ENCODE measurements at regions not wholly inside any gene's neighbourhood (a gene's known extent, or its start where the extent isn't known, plus 50 kb on each side); places are given as distances from the start of the nearest gene placed in this dataset.
A peak's percentile ranks its signal among the peaks of the same experiment; 100 is the strongest.

DNA sequence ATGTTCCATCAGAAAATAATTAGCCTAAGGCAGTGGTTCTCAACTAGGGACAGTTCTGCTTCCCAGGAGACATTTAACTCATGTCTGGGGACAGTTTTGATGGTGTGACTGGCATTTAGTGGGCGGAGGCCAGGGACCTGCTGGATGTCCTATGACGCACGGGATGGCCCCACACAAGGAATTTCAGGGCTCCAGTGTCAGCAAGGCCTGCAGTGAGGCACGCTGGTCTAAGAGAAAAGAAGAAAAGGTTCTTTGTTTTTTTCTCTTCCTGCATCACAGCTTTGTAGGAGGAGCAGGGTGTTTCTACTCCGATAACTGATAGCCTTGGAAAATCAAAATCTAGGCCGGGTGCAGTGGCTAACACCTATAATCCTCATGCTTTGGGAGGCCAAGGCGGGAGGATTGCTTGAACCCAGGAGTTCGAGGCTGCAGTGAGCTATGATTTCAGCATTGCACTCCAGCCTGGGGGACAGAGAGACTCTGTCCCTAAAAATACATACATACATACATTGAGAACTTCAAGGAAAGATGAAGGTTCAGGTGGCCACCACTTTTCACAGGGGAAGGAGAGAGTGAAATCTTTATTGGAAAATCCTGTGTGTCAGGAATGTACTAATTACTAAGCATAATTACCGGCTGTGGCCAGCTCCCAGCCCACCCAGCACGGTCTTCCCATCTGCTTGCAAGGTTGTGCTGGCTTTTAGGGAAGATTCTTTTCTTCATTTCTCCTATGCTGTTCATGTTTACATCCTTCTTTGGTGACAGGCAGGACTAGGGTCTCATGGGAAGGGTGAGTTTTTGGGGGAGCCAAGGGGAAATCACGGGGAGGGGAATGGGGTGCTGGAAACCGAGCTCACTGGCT is 150.4 kb downstream of the ACTR3B start (continued):
- TF ChIP-seq HDAC2 (CRISPR knock-in tag; IDR thresholded peaks at IDR 0.05) (0 out of 2 replicates have a peak, but pooled peaks have one; percentile 45), ZFY (CRISPR knock-in tag; IDR thresholded peaks at IDR 0.05) (peak; percentile 23; the same call in 1 of the 2 replicates), HNRNPH1 (optimal IDR thresholded peaks at IDR 0.05; ENCODE audit: low read depth, low read length) (no peak), HNRNPLL (IDR thresholded peaks at IDR 0.05; ENCODE audit: low read depth, low read length, poor library complexity, severe bottlenecking) (no peak), KDM2A (CRISPR knock-in tag; IDR thresholded peaks at IDR 0.05; ENCODE audit: borderline replicate concordance, low read depth) (no peak), ZNF274 (CRISPR knock-in tag; IDR thresholded peaks at IDR 0.05) (no peak), POLR2G (IDR thresholded peaks at IDR 0.05; ENCODE audit: low read depth, low read length) (no peak), TBL1XR1 (IDR thresholded peaks at IDR 0.05; ENCODE audit: borderline replicate concordance, low read length, partially characterized antibody) (no peak), PPARG (CRISPR knock-in tag; conservative IDR thresholded peaks at IDR 0.05) (no peak), ZKSCAN8 (CRISPR knock-in tag; IDR thresholded peaks at IDR 0.05; ENCODE audit: borderline replicate concordance) (no peak), ZFX (CRISPR knock-in tag; IDR thresholded peaks at IDR 0.05; ENCODE audit: low read depth) (peak; percentile 47; the same call in 1 of the 2 replicates), ZNF33A (CRISPR knock-in tag; IDR thresholded peaks at IDR 0.05; ENCODE audit: borderline replicate concordance) (no peak)
- TF ChIP-seq, protein P1, sequence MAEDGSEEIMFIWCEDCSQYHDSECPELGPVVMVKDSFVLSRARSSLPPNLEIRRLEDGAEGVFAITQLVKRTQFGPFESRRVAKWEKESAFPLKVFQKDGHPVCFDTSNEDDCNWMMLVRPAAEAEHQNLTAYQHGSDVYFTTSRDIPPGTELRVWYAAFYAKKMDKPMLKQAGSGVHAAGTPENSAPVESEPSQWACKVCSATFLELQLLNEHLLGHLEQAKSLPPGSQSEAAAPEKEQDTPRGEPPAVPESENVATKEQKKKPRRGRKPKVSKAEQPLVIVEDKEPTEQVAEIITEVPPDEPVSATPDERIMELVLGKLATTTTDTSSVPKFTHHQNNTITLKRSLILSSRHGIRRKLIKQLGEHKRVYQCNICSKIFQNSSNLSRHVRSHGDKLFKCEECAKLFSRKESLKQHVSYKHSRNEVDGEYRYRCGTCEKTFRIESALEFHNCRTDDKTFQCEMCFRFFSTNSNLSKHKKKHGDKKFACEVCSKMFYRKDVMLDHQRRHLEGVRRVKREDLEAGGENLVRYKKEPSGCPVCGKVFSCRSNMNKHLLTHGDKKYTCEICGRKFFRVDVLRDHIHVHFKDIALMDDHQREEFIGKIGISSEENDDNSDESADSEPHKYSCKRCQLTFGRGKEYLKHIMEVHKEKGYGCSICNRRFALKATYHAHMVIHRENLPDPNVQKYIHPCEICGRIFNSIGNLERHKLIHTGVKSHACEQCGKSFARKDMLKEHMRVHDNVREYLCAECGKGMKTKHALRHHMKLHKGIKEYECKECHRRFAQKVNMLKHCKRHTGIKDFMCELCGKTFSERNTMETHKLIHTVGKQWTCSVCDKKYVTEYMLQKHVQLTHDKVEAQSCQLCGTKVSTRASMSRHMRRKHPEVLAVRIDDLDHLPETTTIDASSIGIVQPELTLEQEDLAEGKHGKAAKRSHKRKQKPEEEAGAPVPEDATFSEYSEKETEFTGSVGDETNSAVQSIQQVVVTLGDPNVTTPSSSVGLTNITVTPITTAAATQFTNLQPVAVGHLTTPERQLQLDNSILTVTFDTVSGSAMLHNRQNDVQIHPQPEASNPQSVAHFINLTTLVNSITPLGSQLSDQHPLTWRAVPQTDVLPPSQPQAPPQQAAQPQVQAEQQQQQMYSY (CRISPR knock-in tag; IDR thresholded peaks at IDR 0.05), result no peak
- TF ChIP-seq, protein P2, sequence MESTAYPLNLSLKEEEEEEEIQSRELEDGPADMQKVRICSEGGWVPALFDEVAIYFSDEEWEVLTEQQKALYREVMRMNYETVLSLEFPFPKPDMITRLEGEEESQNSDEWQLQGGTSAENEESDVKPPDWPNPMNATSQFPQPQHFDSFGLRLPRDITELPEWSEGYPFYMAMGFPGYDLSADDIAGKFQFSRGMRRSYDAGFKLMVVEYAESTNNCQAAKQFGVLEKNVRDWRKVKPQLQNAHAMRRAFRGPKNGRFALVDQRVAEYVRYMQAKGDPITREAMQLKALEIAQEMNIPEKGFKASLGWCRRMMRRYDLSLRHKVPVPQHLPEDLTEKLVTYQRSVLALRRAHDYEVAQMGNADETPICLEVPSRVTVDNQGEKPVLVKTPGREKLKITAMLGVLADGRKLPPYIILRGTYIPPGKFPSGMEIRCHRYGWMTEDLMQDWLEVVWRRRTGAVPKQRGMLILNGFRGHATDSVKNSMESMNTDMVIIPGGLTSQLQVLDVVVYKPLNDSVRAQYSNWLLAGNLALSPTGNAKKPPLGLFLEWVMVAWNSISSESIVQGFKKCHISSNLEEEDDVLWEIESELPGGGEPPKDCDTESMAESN (CRISPR knock-in tag; conservative IDR thresholded peaks at IDR 0.05), result no peak
- TF ChIP-seq, protein P3, sequence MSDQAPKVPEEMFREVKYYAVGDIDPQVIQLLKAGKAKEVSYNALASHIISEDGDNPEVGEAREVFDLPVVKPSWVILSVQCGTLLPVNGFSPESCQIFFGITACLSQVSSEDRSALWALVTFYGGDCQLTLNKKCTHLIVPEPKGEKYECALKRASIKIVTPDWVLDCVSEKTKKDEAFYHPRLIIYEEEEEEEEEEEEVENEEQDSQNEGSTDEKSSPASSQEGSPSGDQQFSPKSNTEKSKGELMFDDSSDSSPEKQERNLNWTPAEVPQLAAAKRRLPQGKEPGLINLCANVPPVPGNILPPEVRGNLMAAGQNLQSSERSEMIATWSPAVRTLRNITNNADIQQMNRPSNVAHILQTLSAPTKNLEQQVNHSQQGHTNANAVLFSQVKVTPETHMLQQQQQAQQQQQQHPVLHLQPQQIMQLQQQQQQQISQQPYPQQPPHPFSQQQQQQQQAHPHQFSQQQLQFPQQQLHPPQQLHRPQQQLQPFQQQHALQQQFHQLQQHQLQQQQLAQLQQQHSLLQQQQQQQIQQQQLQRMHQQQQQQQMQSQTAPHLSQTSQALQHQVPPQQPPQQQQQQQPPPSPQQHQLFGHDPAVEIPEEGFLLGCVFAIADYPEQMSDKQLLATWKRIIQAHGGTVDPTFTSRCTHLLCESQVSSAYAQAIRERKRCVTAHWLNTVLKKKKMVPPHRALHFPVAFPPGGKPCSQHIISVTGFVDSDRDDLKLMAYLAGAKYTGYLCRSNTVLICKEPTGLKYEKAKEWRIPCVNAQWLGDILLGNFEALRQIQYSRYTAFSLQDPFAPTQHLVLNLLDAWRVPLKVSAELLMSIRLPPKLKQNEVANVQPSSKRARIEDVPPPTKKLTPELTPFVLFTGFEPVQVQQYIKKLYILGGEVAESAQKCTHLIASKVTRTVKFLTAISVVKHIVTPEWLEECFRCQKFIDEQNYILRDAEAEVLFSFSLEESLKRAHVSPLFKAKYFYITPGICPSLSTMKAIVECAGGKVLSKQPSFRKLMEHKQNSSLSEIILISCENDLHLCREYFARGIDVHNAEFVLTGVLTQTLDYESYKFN (CRISPR knock-in tag; conservative IDR thresholded peaks at IDR 0.05), result peak; percentile 33
- TF ChIP-seq, protein P4, sequence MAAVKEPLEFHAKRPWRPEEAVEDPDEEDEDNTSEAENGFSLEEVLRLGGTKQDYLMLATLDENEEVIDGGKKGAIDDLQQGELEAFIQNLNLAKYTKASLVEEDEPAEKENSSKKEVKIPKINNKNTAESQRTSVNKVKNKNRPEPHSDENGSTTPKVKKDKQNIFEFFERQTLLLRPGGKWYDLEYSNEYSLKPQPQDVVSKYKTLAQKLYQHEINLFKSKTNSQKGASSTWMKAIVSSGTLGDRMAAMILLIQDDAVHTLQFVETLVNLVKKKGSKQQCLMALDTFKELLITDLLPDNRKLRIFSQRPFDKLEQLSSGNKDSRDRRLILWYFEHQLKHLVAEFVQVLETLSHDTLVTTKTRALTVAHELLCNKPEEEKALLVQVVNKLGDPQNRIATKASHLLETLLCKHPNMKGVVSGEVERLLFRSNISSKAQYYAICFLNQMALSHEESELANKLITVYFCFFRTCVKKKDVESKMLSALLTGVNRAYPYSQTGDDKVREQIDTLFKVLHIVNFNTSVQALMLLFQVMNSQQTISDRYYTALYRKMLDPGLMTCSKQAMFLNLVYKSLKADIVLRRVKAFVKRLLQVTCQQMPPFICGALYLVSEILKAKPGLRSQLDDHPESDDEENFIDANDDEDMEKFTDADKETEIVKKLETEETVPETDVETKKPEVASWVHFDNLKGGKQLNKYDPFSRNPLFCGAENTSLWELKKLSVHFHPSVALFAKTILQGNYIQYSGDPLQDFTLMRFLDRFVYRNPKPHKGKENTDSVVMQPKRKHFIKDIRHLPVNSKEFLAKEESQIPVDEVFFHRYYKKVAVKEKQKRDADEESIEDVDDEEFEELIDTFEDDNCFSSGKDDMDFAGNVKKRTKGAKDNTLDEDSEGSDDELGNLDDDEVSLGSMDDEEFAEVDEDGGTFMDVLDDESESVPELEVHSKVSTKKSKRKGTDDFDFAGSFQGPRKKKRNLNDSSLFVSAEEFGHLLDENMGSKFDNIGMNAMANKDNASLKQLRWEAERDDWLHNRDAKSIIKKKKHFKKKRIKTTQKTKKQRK (IDR thresholded peaks at IDR 0.05; ENCODE audit: low read length), result no peak
